Middle frontal gyrus (tissue), 1 donor: ENCODE measurements at regions not wholly inside any gene's neighbourhood (a gene's known extent, or its start where the extent isn't known, plus 50 kb on each side); places are given as distances from the start of the nearest gene placed in this dataset.
"Not testable (repeated sequence)": the region's sequence is repeated elsewhere in the genome, so short reads cannot be mapped to it uniquely, and the experiment has no call there.

Source experiments
- DNase-seq: peaks from one replicate; pipeline ENCODE4 v3.0.0-alpha.2; 2015; ENCODE audit warnings: low spot score; ENCODE audit errors: extremely low spot score

- no peak for DNase-seq
Observed at GRCh38 chr5:6321078-6321477, 57.3 kb downstream of the MED10 start.

- no peak for DNase-seq
Observed at GRCh38 chr5:6319116-6319515, 59.2 kb downstream of the MED10 start.

- DNase-seq: no peak
Observed at GRCh38 chr5:6317116-6317798, 61.1 kb downstream of the MED10 start.

GRCh38 chr5:6315580-6315979, 62.8 kb downstream of the MED10 start:
- no peak for DNase-seq

DNA sequence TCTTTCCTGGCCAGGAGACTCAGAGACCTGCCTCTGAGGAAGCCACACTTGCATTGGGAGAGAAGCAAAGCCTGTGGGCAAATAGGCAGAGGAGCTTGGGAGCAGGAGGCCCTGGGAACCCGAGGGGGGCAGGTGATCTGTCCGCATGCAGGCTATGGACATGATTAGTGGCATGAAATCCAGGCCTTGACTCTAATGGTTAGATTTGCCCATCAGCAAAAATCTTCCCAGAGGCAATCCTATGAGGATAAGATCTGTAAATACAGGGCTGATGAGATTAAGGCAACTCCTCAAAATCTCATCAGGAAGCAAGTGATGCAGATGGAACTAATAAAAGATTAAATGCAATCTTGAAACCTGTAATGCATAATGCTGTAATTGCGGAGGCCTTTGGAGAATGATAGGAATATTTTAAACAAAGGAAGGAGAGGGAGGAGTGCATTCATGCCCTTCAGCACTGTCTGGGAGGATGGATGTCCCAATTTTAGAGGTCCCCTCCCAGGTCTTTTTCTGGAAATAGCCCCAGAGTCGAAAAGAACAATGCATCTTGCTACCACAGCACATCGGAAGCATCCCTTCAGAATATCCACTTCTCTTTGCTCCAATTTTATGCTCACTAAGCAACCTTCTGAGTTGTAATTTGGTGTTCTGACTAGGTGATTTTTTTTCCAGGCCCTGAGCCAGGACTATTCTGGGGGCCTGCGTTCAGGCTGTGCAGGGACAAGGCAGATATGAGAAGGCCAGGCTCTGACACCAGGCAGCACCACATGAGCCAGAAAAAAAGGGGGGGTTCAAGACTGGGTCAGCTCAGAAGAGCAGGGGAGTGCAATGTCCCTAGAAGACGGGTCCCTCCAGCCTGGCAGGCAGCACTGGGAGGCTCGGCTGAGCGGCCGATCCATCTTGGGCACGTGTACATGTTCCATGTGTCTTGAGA, 66.5 kb downstream of the MED10 start:
- no peak for DNase-seq

GRCh38 chr5:6309949-6310348, 68.4 kb downstream of the MED10 start:
- no peak for DNase-seq

DNA sequence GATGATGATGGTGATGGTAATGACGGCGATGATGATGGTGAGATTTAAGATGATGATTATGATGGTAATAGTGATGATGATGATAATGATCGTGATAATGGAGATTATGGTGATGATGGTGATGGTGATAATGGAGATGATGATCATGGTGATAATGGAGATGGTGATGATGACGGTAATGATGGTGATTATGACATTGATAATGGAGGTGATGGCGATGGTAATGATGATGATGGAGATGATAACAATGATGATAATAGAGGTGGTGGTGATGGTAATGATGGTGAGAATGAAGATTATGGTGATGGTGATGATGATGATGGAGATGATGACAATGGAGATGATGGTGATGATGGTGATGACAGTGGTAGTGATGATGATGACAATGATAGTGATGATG, 69.7 kb downstream of the MED10 start:
- DNase-seq: no peak

DNA sequence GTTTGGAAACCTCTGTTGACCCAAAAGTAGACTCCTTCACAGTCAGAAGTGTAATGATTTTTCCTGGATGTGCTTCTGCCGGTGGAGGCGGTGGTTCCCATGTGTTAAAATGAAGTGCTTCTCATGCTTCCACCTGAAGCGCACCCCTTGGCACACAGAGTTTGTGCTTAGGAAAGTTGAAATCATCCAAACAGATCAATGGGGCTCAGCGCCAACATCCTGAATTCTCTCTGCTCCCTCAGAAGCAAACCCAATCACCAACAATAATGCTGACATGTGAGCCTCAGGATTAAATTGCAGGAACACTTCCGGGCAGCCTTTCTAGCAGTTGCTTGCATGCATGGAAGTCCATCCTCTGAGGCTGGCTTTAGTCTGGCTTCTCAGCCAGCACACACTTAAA, 71.0 kb downstream of the MED10 start:
- DNase-seq: no peak

GRCh38 chr5:6305853-6306252, 72.5 kb downstream of the MED10 start:
- DNase-seq: no peak

DNA sequence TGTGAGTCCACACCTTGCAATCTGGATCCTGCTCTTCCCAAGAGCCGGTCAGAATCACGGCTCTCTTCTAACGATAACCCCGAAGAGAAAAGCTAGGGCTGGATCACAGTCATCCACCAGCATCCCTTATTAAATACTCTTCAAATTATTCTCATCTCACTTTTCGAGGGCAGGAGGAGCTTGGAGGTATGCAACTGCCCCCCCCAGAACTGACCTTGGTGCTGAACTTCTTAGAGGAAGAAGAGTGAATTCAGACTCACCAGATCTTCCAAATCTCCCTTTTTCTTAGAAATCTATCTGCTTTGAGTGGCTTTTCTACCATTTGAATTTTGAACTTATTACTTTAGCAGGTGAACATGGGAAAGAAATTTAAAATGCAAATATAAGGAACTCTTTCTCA, 75.7 kb downstream of the MED10 start:
- DNase-seq: no peak

DNA sequence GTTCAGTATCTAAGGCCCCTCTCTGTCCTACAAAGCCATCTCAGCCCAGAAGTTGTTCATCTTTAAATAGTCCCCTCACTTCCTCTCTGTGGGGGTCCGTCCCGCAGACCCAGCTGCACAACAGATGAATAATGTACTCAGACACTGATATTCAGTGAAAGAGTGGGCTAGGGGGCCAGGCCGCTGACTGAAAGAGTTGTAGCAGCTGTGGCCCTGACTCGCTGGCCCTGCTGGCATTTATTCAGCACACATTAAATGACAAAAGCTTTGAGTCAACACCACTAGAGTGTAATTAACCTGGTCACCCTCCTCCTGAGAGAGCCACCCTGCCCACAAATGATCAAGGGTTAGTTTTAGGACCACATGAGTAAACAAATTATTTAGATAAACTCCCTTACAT, 76.3 kb downstream of the MED10 start:
- no peak for DNase-seq

GRCh38 chr5:6296524-6296923, 81.8 kb downstream of the MED10 start:
- DNase-seq: no peak

DNA sequence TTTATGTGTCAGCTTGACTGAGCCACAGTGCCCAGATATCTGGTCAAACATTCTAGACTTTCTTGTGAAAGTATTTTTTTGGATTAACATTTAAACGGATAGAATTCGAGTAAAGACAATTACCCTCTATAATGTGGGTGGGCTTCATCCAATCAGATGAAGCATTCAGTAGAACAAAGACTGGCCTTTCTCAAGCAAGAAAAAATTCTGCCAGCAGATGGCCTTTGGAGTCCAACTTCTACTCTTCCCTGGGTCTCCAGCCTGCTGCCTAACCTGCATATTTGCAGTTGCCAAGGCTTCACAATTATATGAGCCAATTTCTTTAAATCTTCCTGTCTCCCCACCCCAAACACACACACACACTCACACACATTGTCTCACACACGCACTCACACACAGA, 86.4 kb downstream of the MED10 start:
- no peak for DNase-seq

- no peak for DNase-seq
Observed at GRCh38 chr5:6289239-6289638, 89.1 kb downstream of the MED10 start.

DNA sequence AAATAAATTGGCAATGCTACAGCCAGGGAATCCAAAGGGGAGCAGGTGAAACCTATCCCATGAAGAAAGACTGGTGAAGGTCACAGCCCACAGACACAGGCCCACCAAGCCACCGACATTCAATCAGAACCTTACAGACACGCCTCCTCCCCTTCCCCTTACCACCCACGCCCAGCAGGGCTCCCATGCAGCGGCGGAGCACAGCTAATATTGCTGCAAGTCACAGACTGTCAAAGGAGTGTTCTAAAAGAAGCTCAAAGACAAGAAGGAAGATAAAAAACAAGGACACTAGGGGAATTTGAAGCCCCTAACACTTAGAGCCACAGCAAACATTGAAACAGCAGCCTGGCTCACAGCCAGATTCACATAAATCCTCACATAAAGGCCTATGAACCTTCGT, 91.2 kb downstream of the MED10 start:
- no peak for DNase-seq

DNA sequence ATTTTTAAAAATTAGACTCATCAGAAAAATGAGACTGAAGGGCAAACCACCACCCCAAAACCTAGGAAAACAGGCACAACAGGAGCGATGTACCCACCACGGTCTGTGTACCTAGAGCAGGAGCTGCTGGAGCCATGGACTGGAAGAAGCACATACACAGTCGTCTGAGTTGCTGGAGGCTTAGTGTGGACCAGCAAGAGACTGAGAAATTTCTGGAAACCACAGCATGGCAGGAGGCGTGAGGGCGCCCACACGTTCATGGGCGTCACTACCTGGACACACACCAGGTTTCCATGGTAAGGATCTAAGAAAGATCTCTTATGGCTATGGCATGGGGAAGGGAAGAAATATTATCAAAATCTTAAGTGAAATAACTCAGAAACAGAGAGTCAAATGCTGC, 91.9 kb downstream of the MED10 start:
- DNase-seq: no peak

DNA sequence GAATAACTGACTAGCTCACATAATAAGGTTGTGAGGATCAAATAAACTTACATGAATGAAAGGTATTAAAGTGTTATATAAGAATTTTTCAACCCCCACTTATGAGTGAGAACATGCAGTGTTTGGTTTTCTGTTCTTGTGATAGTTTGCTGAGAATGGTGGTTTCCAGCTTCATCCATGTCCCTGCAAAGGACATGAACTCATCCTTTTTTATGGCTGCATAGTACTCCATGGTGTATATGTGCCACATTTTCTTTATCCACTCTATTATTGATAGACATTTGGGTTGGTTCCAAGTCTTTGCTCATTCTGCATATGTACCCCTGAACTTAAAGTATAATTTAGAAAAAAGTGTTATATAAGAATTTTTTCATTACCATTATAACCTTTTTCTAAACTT, 93.9 kb downstream of the MED10 start:
- not testable (repeated sequence) for DNase-seq

- no peak for DNase-seq
Observed at GRCh38 chr5:6282352-6282751, 96.0 kb downstream of the MED10 start.

DNA sequence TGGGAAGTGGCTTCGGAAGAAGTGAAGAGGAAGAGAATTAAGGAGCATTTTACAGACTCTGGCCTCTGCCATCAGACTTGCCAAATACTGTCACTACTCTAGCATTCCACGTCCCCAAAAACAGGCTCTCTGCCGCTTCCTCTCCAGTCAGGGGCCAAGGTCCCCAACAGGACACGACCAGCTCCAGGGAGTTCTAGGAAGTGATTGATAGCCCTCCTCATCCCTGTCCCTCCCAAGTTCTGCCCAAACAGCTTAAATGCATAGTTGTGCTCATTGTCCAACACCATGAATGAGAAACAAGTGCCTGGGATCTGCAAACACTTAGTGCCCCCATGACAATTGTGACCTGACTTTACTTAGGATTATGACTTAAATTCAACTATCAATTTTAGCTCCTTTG, 96.5 kb downstream of the MED10 start:
- no peak for DNase-seq

DNA sequence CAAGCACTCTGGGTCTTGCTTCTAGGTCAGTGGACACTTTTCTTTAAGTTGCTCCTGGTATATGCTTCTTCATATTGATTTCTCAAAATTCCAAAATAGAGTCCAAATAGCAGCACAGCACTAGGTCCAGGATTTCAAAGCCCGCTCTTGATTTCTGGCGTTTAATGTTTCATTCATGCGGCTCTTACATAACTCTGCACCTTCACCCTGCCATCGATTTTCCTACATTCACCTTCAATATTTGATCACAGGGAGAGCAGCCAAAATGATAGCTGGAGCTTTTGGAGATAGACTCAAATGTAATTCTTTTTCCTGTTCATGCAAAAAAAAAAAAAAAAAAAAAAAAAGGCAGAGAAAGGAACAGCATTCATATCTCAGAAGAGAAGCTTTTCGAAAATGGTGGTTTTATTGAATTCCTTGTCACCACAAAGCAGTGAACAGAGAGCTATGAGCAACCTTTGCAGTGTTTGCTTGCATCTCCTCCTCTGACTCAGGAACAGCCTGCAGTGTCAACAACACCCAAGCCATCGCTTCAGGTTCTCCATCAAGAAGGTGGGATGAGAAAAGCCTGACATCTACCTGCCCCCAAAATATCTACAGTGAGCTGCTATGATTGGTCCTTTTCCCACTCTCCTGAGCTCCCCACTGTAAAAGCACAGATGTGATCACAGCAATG, 97.8 kb downstream of the MED10 start:
- no peak for DNase-seq

DNA sequence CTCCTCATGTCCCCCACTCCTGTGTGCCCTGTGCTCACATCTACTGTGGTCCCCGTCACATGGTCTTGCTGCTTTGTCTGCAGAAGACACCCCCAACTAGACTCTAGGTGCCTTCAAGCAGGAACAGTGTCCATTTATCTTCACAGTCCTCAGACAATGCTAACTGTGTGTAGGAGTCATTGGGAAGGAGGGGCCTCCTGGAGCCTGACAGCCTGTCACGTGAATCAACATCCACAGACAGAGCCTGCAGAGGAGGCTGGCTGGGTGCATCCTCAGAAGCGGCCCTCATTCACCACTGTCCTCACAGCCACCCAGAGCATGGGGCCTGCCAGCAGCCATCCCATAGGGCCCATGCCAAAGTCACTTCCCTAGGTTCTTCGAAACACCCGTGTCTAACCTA, 98.7 kb downstream of the MED10 start:
- DNase-seq: no peak

DNA sequence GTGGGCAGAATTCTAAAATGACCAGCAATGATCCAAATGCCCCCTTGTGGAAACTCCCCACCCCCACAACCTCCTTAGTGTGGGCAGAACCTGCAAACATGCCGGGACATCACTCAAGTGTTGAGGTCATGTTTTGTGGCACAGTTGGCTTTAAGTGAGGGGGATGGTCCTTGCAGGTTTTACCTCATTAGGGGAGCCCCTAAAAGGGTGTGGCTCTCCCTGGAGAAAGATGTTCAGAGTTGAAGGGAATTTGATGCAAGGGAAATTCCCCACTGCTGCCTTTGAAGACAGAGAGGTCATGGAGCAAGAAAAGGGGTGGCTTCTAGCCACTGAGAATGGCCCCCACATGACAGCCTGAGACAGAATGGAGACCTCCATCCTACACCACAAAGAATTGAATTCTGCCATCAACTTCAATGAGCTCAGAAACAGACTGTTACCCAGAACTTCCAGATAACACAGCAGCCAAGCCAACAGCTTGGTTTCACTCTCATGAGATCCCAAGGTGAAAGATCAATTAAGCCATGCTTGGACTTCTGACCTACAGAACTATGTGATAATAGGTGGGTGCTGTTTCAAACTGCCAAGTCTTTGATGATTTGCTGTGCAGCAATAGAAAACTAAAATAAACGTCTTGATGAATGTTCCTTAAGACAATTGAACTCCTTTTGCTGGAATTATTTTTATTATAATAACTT, 103.4 kb downstream of the MED10 start:
- no peak for DNase-seq
